ENCODE measurements at regions not wholly inside any gene's neighbourhood (a gene's known extent, or its start where the extent isn't known, plus 50 kb on each side); places are given as distances from the start of the nearest gene placed in this dataset.

DNA sequence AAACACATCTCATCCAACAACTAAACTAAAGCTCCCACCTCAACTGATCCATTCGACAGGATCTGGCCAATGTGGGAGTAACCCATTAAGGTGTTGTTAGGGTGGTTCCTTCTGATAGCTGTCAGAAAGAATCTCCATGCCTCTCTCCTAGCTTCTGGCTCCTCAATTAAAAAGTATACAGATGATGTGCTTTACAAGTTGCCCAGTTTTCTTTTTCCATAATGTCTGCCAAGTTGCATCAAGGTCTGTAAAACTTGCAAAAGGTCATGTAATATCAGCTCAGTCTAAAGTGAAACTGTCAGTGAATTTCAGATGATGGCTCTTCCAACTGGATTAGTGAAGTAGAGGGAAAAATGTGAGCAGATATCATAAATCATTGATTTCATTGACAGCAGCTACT is 191.8 kb downstream of the RAB28 start:
- no peak for TF ChIP-seq TAF1 (IDR thresholded peaks at IDR 0.05; ENCODE audit: borderline replicate concordance, insufficient read depth, low read length)
- TF ChIP-seq POLR2AphosphoS5 (IDR thresholded peaks at IDR 0.05; ENCODE audit: low read depth, low read length), result no peak
